ENCODE measurements at regions not wholly inside any gene's neighbourhood (a gene's known extent, or its start where the extent isn't known, plus 50 kb on each side); places are given as distances from the start of the nearest gene placed in this dataset.
A peak's percentile ranks its signal among the peaks of the same experiment; 100 is the strongest.

- no peaks in the 10 kb centered on the region for H3K36me3 ChIP-seq (ENCODE audit: control insufficient read depth, insufficient read depth, low read length)
- H3K9me3 ChIP-seq (ENCODE audit: control insufficient read depth, insufficient read depth, low read length): no peaks in the 10 kb centered on the region
- H3K4me3 ChIP-seq (ENCODE audit: low read depth, low read length): no peak overlapping the region
- no peaks in the 10 kb centered on the region for H3K4me1 ChIP-seq (ENCODE audit: control insufficient read depth, insufficient read depth, low read length)
- DNase-seq (ENCODE audit: low read depth in 4 of 6, low spot score in 6 of 6): no peak
- H3K27ac ChIP-seq (ENCODE audit: low read depth, low read length): peak overlapping the region; percentile 57
- no peaks in the 10 kb centered on the region for H3K27me3 ChIP-seq (ENCODE audit: control insufficient read depth, insufficient read depth, low read length)
- 58% methylated on average over 2 of the region's 3 CpGs for WGBS (ENCODE audit: insufficient coverage)
These were observed 1075.3 kb upstream of the ALCAM start for GRCh38 chr3:104291437-104291851.

DNA sequence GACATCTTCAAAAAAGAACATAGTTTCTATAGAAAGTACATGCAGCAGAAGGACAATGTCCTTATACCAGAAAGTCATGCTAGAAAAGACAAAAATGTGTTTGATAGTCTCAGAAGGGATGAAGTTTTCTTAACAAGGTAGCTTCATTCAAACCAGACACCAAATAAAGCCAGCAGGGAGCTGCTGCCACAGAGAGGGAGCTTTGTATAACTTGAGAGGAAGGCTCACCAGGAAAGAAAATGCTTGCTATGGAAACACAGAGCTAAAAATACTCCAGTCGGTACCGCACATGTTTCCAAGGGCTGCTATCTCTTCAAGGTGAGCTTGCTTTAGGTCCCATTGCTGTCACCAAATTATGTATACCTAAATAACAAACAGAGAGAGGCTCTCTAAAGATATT lies 1074.8 kb upstream of the ALCAM start:
- H3K9me3 ChIP-seq (ENCODE audit: control insufficient read depth, insufficient read depth, low read length): no peaks in the 10 kb centered on the region
- no CpG with 5 or more reads among the region's 2 CpGs for WGBS (ENCODE audit: insufficient coverage)
- no peaks in the 10 kb centered on the region for H3K27me3 ChIP-seq (ENCODE audit: control insufficient read depth, insufficient read depth, low read length)
- H3K4me3 ChIP-seq (ENCODE audit: low read depth, low read length): no peak overlapping the region
- H3K4me1 ChIP-seq (ENCODE audit: control insufficient read depth, insufficient read depth, low read length): no peaks in the 10 kb centered on the region
- H3K36me3 ChIP-seq (ENCODE audit: control insufficient read depth, insufficient read depth, low read length): no peaks in the 10 kb centered on the region
- H3K27ac ChIP-seq (ENCODE audit: low read depth, low read length): no peak overlapping the region
- DNase-seq (ENCODE audit: low read depth in 4 of 6, low spot score in 6 of 6): peak in 2 of 6 donors; percentile 3 to 31

- Histone ChIP-seq H3K4me1 (ENCODE audit: control insufficient read depth, insufficient read depth, low read length) (no peaks in the 10 kb centered on the region), H3K27ac (ENCODE audit: low read depth, low read length) (no peak overlapping the region), H3K9me3 (ENCODE audit: control insufficient read depth, insufficient read depth, low read length) (no peaks in the 10 kb centered on the region), H3K36me3 (ENCODE audit: control insufficient read depth, insufficient read depth, low read length) (no peaks in the 10 kb centered on the region), H3K27me3 (ENCODE audit: control insufficient read depth, insufficient read depth, low read length) (no peaks in the 10 kb centered on the region), H3K4me3 (ENCODE audit: low read depth, low read length) (no peak overlapping the region)
- no CpG with 5 or more reads among the region's 1 CpG for WGBS (ENCODE audit: insufficient coverage)
- no peak for DNase-seq (ENCODE audit: low read depth in 4 of 6, low spot score in 6 of 6)
These were observed 1069.1 kb upstream of the ALCAM start for GRCh38 chr3:104297617-104298016.

DNA sequence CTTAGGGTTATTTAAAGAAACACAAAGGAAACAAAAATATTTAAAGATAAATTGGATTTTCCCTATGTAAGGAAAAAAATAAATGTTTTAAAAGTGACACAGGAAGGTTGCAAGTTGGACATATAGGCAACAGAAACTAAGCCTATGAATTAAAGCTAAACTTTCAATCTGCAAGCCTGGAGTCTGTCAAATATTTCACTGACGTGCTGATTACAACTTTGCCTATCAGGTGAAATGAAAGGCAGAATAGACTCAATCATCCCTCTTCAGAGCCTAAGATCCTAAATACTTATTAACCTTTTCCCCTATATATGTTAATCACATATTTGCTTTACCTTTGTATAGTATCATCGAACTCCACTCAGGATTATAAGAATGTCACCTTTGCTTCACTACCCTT lies 1068.0 kb upstream of the ALCAM start:
- H3K27me3 ChIP-seq (ENCODE audit: control insufficient read depth, insufficient read depth, low read length): no peaks in the 10 kb centered on the region
- no peak for DNase-seq (ENCODE audit: low read depth in 4 of 6, low spot score in 6 of 6)
- no peaks in the 10 kb centered on the region for H3K36me3 ChIP-seq (ENCODE audit: control insufficient read depth, insufficient read depth, low read length)
- H3K4me3 ChIP-seq (ENCODE audit: low read depth, low read length): no peak overlapping the region
- H3K27ac ChIP-seq (ENCODE audit: low read depth, low read length): no peak overlapping the region
- WGBS (ENCODE audit: insufficient coverage): no CpG with 5 or more reads among the region's 2 CpGs
- H3K9me3 ChIP-seq (ENCODE audit: control insufficient read depth, insufficient read depth, low read length): no peaks in the 10 kb centered on the region
- H3K4me1 ChIP-seq (ENCODE audit: control insufficient read depth, insufficient read depth, low read length): no peaks in the 10 kb centered on the region

GRCh38 chr3:104316118-104316517 lies 1050.6 kb upstream of the ALCAM start:
- H3K4me3 ChIP-seq (ENCODE audit: low read depth, low read length): no peak overlapping the region
- no peaks in the 10 kb centered on the region for H3K4me1 ChIP-seq (ENCODE audit: control insufficient read depth, insufficient read depth, low read length)
- H3K27me3 ChIP-seq (ENCODE audit: control insufficient read depth, insufficient read depth, low read length): no peaks in the 10 kb centered on the region
- H3K36me3 ChIP-seq (ENCODE audit: control insufficient read depth, insufficient read depth, low read length): no peaks in the 10 kb centered on the region
- H3K27ac ChIP-seq (ENCODE audit: low read depth, low read length): no peak overlapping the region
- peaks cover 4% of the 10 kb centered on the region for H3K9me3 ChIP-seq (ENCODE audit: control insufficient read depth, insufficient read depth, low read length)
- no CpG with 5 or more reads among the region's 1 CpG for WGBS (ENCODE audit: insufficient coverage)
- DNase-seq (ENCODE audit: low read depth in 4 of 6, low spot score in 6 of 6): no peak

GRCh38 chr3:104323226-104323625 lies 1043.5 kb upstream of the ALCAM start:
- no peaks in the 10 kb centered on the region for H3K4me1 ChIP-seq (ENCODE audit: control insufficient read depth, insufficient read depth, low read length)
- no peak overlapping the region for H3K4me3 ChIP-seq (ENCODE audit: low read depth, low read length)
- H3K27me3 ChIP-seq (ENCODE audit: control insufficient read depth, insufficient read depth, low read length): no peaks in the 10 kb centered on the region
- H3K9me3 ChIP-seq (ENCODE audit: control insufficient read depth, insufficient read depth, low read length): peaks cover 4% of the 10 kb centered on the region
- no peak for DNase-seq (ENCODE audit: low read depth in 4 of 6, low spot score in 6 of 6)
- WGBS (ENCODE audit: insufficient coverage): no CpG with 5 or more reads among the region's 2 CpGs
- no peak overlapping the region for H3K27ac ChIP-seq (ENCODE audit: low read depth, low read length)
- no peaks in the 10 kb centered on the region for H3K36me3 ChIP-seq (ENCODE audit: control insufficient read depth, insufficient read depth, low read length)

GRCh38 chr3:104347291-104347690 lies 1019.4 kb upstream of the ALCAM start:
- H3K9me3 ChIP-seq (ENCODE audit: control insufficient read depth, insufficient read depth, low read length): no peaks in the 10 kb centered on the region
- H3K4me3 ChIP-seq (ENCODE audit: low read depth, low read length): no peak overlapping the region
- H3K4me1 ChIP-seq (ENCODE audit: control insufficient read depth, insufficient read depth, low read length): no peaks in the 10 kb centered on the region
- no peaks in the 10 kb centered on the region for H3K27me3 ChIP-seq (ENCODE audit: control insufficient read depth, insufficient read depth, low read length)
- no peaks in the 10 kb centered on the region for H3K36me3 ChIP-seq (ENCODE audit: control insufficient read depth, insufficient read depth, low read length)
- H3K27ac ChIP-seq (ENCODE audit: low read depth, low read length): no peak overlapping the region
- peak in 1 of 6 donors; percentile 30 for DNase-seq (ENCODE audit: low read depth in 4 of 6, low spot score in 6 of 6)
- 75% methylated on average over 1 of the region's 1 CpG for WGBS (ENCODE audit: insufficient coverage)

GRCh38 chr3:104349836-104350235 lies 1016.9 kb upstream of the ALCAM start:
- no peak overlapping the region for H3K4me3 ChIP-seq (ENCODE audit: low read depth, low read length)

GRCh38 chr3:104353951-104354350 lies 1012.8 kb upstream of the ALCAM start:
- no peaks in the 10 kb centered on the region for H3K36me3 ChIP-seq (ENCODE audit: control insufficient read depth, insufficient read depth, low read length)
- H3K4me1 ChIP-seq (ENCODE audit: control insufficient read depth, insufficient read depth, low read length): no peaks in the 10 kb centered on the region
- H3K27ac ChIP-seq (ENCODE audit: low read depth, low read length): no peak overlapping the region
- H3K4me3 ChIP-seq (ENCODE audit: low read depth, low read length): no peak overlapping the region
- H3K27me3 ChIP-seq (ENCODE audit: control insufficient read depth, insufficient read depth, low read length): no peaks in the 10 kb centered on the region
- peaks cover 1% of the 10 kb centered on the region for H3K9me3 ChIP-seq (ENCODE audit: control insufficient read depth, insufficient read depth, low read length)
- no peak for DNase-seq (ENCODE audit: low read depth in 4 of 6, low spot score in 6 of 6)

More at GRCh38 chr3:104349836-104350235, 1016.9 kb upstream of the ALCAM start:
- WGBS (ENCODE audit: insufficient coverage): no CpG with 5 or more reads among the region's 1 CpG
- no peaks in the 10 kb centered on the region for H3K36me3 ChIP-seq (ENCODE audit: control insufficient read depth, insufficient read depth, low read length)
- DNase-seq (ENCODE audit: low read depth in 4 of 6, low spot score in 6 of 6): no peak
- no peaks in the 10 kb centered on the region for H3K27me3 ChIP-seq (ENCODE audit: control insufficient read depth, insufficient read depth, low read length)
- H3K27ac ChIP-seq (ENCODE audit: low read depth, low read length): no peak overlapping the region
- H3K4me1 ChIP-seq (ENCODE audit: control insufficient read depth, insufficient read depth, low read length): no peaks in the 10 kb centered on the region
- peaks cover 1% of the 10 kb centered on the region for H3K9me3 ChIP-seq (ENCODE audit: control insufficient read depth, insufficient read depth, low read length)

- Histone ChIP-seq H3K27me3 (ENCODE audit: control insufficient read depth, insufficient read depth, low read length) (no peaks in the 10 kb centered on the region), H3K4me1 (ENCODE audit: control insufficient read depth, insufficient read depth, low read length) (no peaks in the 10 kb centered on the region), H3K9me3 (ENCODE audit: control insufficient read depth, insufficient read depth, low read length) (no peaks in the 10 kb centered on the region), H3K4me3 (ENCODE audit: low read depth, low read length) (no peak overlapping the region), H3K36me3 (ENCODE audit: control insufficient read depth, insufficient read depth, low read length) (no peaks in the 10 kb centered on the region), H3K27ac (ENCODE audit: low read depth, low read length) (peak overlapping the region; percentile 45)
- peak in 2 of 6 donors; percentile 3 to 5 for DNase-seq (ENCODE audit: low read depth in 4 of 6, low spot score in 6 of 6)
- WGBS (ENCODE audit: insufficient coverage): no CpG with 5 or more reads among the region's 4 CpGs
These were observed 1007.2 kb upstream of the ALCAM start for GRCh38 chr3:104359546-104359945.
